ENCODE measurements at regions not wholly inside any gene's neighbourhood (a gene's known extent, or its start where the extent isn't known, plus 50 kb on each side); places are given as distances from the start of the nearest gene placed in this dataset.
A peak's percentile ranks its signal among the peaks of the same experiment; 100 is the strongest.

GRCh38 chr2:226256237-226256636 lies 543.4 kb downstream of the IRS1 start:
- Histone ChIP-seq H3K36me3 (no peaks in the 10 kb centered on the region), H3K4me3 (no peak overlapping the region), H3K27me3 (no peaks in the 10 kb centered on the region), H3K9me3 (no peaks in the 10 kb centered on the region; the same call in 1 of the 2 replicates)
- DNase-seq: peak; percentile 15

- H3K36me3 ChIP-seq: no peaks in the 10 kb centered on the region
Measured at GRCh38 chr2:226251661-226252060, 548.0 kb downstream of the IRS1 start.

GRCh38 chr2:226247289-226248275 lies 552.0 kb downstream of the IRS1 start:
- H3K9me3 ChIP-seq: peaks cover 12% of the 10 kb centered on the region; the same call in 1 of the 2 replicates
- no peaks in the 10 kb centered on the region for H3K36me3 ChIP-seq
- H3K4me3 ChIP-seq: no peak overlapping the region
- DNase-seq: no peak
- H3K27me3 ChIP-seq: no peaks in the 10 kb centered on the region

More at GRCh38 chr2:226251661-226252060, 548.0 kb downstream of the IRS1 start:
- H3K27me3 ChIP-seq: no peaks in the 10 kb centered on the region
- H3K4me3 ChIP-seq: no peak overlapping the region
- H3K9me3 ChIP-seq: no peaks in the 10 kb centered on the region; the same call in 1 of the 2 replicates
- no peak for DNase-seq

- Histone ChIP-seq H3K9me3 (no peaks in the 10 kb centered on the region), H3K36me3 (no peaks in the 10 kb centered on the region), H3K4me3 (no peak overlapping the region), H3K27me3 (no peaks in the 10 kb centered on the region)
- no peak for DNase-seq
Measured at GRCh38 chr2:226234187-226234586, 565.4 kb downstream of the IRS1 start.

- Histone ChIP-seq H3K9me3 (no peaks in the 10 kb centered on the region), H3K36me3 (no peaks in the 10 kb centered on the region), H3K27me3 (no peaks in the 10 kb centered on the region), H3K4me3 (no peak overlapping the region)
- no peak for DNase-seq
Measured at GRCh38 chr2:226233388-226233787, 566.2 kb downstream of the IRS1 start.

GRCh38 chr2:226228080-226228479 lies 571.5 kb downstream of the IRS1 start:
- Histone ChIP-seq H3K36me3 (no peaks in the 10 kb centered on the region), H3K4me3 (no peak overlapping the region), H3K9me3 (no peaks in the 10 kb centered on the region), H3K27me3 (no peaks in the 10 kb centered on the region)
- no peak for DNase-seq

- DNase-seq: no peak
- H3K4me3 ChIP-seq: no peak overlapping the region
- no peaks in the 10 kb centered on the region for H3K36me3 ChIP-seq
- H3K9me3 ChIP-seq: no peaks in the 10 kb centered on the region
- H3K27me3 ChIP-seq: no peaks in the 10 kb centered on the region
Measured at GRCh38 chr2:226227341-226227740, 572.3 kb downstream of the IRS1 start.

GRCh38 chr2:226223704-226224103 lies 575.9 kb downstream of the IRS1 start:
- H3K9me3 ChIP-seq: no peaks in the 10 kb centered on the region
- DNase-seq: no peak
- no peak overlapping the region for H3K4me3 ChIP-seq
- no peaks in the 10 kb centered on the region for H3K27me3 ChIP-seq
- no peaks in the 10 kb centered on the region for H3K36me3 ChIP-seq

- Histone ChIP-seq H3K27me3 (no peaks in the 10 kb centered on the region), H3K36me3 (no peaks in the 10 kb centered on the region), H3K4me3 (no peak overlapping the region), H3K9me3 (no peaks in the 10 kb centered on the region)
- no peak for DNase-seq
Measured at GRCh38 chr2:226220511-226220910, 579.1 kb downstream of the IRS1 start.

GRCh38 chr2:226217191-226217590 lies 582.4 kb downstream of the IRS1 start:
- Histone ChIP-seq H3K4me3 (no peak overlapping the region), H3K9me3 (no peaks in the 10 kb centered on the region), H3K27me3 (no peaks in the 10 kb centered on the region), H3K36me3 (no peaks in the 10 kb centered on the region)
- DNase-seq: no peak

GRCh38 chr2:226216575-226216974 lies 583.0 kb downstream of the IRS1 start:
- no peaks in the 10 kb centered on the region for H3K36me3 ChIP-seq
- no peak overlapping the region for H3K4me3 ChIP-seq
- no peaks in the 10 kb centered on the region for H3K9me3 ChIP-seq
- peak; percentile 1 for DNase-seq
- no peaks in the 10 kb centered on the region for H3K27me3 ChIP-seq

- H3K27me3 ChIP-seq: no peaks in the 10 kb centered on the region
- H3K4me3 ChIP-seq: no peak overlapping the region
- H3K9me3 ChIP-seq: no peaks in the 10 kb centered on the region
- DNase-seq: peak; percentile 26
- no peaks in the 10 kb centered on the region for H3K36me3 ChIP-seq
Measured at GRCh38 chr2:226215902-226216503, 583.6 kb downstream of the IRS1 start.

- Histone ChIP-seq H3K27me3 (no peaks in the 10 kb centered on the region), H3K36me3 (no peaks in the 10 kb centered on the region), H3K4me3 (no peak overlapping the region), H3K9me3 (no peaks in the 10 kb centered on the region)
- no peak for DNase-seq
Measured at GRCh38 chr2:226213717-226214116, 585.9 kb downstream of the IRS1 start.

GRCh38 chr2:226211439-226211838 lies 588.2 kb downstream of the IRS1 start:
- H3K36me3 ChIP-seq: no peaks in the 10 kb centered on the region
- no peaks in the 10 kb centered on the region for H3K27me3 ChIP-seq
- H3K9me3 ChIP-seq: no peaks in the 10 kb centered on the region
- H3K4me3 ChIP-seq: no peak overlapping the region
- DNase-seq: peak; percentile 17

GRCh38 chr2:226208726-226209125 lies 590.9 kb downstream of the IRS1 start:
- Histone ChIP-seq H3K4me3 (no peak overlapping the region), H3K27me3 (no peaks in the 10 kb centered on the region), H3K36me3 (no peaks in the 10 kb centered on the region), H3K9me3 (no peaks in the 10 kb centered on the region)
- no peak for DNase-seq

GRCh38 chr2:226207671-226208070 lies 591.9 kb downstream of the IRS1 start:
- Histone ChIP-seq H3K36me3 (no peaks in the 10 kb centered on the region), H3K9me3 (no peaks in the 10 kb centered on the region), H3K4me3 (no peak overlapping the region), H3K27me3 (no peaks in the 10 kb centered on the region)
- DNase-seq: no peak

- no peak for DNase-seq
- Histone ChIP-seq H3K9me3 (no peaks in the 10 kb centered on the region), H3K4me3 (no peak overlapping the region), H3K27me3 (no peaks in the 10 kb centered on the region), H3K36me3 (no peaks in the 10 kb centered on the region)
Measured at GRCh38 chr2:226199555-226199954, 600.1 kb downstream of the IRS1 start.

- H3K36me3 ChIP-seq: no peaks in the 10 kb centered on the region
- H3K27me3 ChIP-seq: no peaks in the 10 kb centered on the region
- H3K9me3 ChIP-seq: no peaks in the 10 kb centered on the region
- DNase-seq: no peak
- no peak overlapping the region for H3K4me3 ChIP-seq
Measured at GRCh38 chr2:226198956-226199355, 600.7 kb downstream of the IRS1 start.

Measured in MG63 (cell line).